ENCODE measurements at regions not wholly inside any gene's neighbourhood (a gene's known extent, or its start where the extent isn't known, plus 50 kb on each side); places are given as distances from the start of the nearest gene placed in this dataset.
A peak's percentile ranks its signal among the peaks of the same experiment; 100 is the strongest.
"Not testable (repeated sequence)": the region's sequence is repeated elsewhere in the genome, so short reads cannot be mapped to it uniquely, and the experiment has no call there.

DNA sequence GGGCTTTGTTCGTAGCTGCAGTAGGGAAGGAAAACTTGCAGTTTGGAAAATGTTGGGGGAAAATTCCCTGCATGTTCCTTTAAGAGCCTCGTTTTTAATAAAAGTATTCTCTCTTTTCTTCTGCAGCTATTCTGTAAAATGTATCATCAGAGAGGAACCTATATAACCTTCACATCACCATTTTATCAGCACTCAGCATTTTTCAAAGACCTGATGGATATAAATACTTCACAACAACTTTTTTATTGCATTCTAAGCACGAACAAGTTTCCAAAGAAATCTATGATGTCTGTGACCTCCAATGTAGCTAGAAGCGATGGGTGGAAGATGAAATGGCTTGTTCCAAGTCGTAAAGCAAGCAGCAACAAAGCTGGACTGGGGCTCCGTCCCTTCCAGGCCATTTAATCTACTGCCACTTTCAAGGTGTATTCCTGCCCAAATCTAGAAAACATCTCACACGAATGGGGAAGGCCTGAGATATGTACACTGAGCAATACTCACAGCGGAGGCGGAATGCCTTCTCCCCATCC is 84.0 kb downstream of the NSUN2 start:
- Histone ChIP-seq H3K4me1 (ENCODE audit: control insufficient read depth, insufficient read depth, low read length) (peaks cover 31% of the 10 kb centered on the region), H3K9me3 (ENCODE audit: control insufficient read depth in 2 of 2, low read length in 2 of 2) (no peaks in the 10 kb centered on the region), H3K36me3 (ENCODE audit: control insufficient read depth in 2 of 2, insufficient read depth in 2 of 2, low read length in 2 of 2) (no peaks in the 10 kb centered on the region), H3K27me3 (ENCODE audit: control insufficient read depth in 1 of 2, insufficient read depth in 2 of 2, low read length in 2 of 2) (no peaks in the 10 kb centered on the region), H3K9ac (ENCODE audit: low read length in 2 of 2) (no peak overlapping the region), H3K4me3 (ENCODE audit: low read length in 2 of 2) (no peak overlapping the region), H3K27ac (ENCODE audit: low read length) (no peak overlapping the region)

DNA sequence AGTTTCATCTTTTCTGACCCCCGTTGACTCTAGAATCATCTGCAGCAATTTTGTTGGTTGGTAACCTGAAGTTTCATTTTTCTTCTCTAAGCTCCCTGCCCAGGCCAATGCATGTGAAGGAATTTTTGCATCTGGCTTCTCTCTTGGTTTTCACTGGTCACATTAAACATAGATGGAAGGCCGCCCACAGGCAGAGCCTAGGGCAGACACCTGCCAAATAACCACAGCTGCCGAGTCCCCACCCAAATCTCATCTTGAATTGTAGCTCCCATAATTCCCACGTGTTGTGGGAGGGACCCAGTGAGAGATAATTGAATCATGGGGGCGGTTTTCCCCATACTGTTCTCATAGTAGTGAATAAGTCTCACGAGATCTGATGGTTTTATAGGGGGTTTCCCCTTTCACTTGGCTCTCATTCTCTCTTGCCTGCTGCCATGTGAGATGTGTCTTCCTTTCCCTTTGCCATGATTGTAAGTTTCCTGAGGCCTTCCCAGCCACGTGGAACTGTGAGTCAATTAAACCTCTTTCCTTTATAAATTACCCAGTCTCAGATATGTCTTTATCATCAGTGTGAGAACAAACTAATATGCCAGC is 84.8 kb downstream of the NSUN2 start:
- H3K27ac ChIP-seq (ENCODE audit: low read length); H3K4me3 ChIP-seq (ENCODE audit: low read length in 2 of 2); H3K9me3 ChIP-seq (ENCODE audit: control insufficient read depth in 2 of 2, low read length in 2 of 2); H3K27me3 ChIP-seq (ENCODE audit: control insufficient read depth in 1 of 2, insufficient read depth in 2 of 2, low read length in 2 of 2); H3K36me3 ChIP-seq (ENCODE audit: control insufficient read depth in 2 of 2, insufficient read depth in 2 of 2, low read length in 2 of 2); H3K9ac ChIP-seq (ENCODE audit: low read length in 2 of 2): not testable (repeated sequence)
- H3K4me1 ChIP-seq (ENCODE audit: control insufficient read depth, insufficient read depth, low read length), result peaks cover 31% of the 10 kb centered on the region

DNA sequence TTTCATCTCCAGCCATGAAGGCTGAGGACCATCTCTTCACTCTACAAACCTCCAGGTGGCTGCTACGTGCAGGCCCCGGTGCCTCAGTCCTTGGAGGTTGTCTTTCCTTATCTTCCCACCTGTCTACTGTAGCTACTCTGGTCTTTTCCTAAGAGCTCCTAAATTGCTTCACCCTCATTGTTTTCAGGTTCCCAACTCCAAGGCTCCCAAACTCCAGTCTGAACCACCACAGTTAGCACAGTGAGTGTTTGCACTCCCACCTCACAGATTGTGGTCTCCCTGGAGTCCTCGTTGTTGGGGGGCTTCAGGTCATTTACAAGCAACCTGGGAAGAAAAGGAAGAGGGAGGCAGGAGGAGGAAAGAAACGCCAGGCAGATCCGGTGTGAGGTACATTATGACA is 85.3 kb downstream of the NSUN2 start:
- Histone ChIP-seq H3K9ac (ENCODE audit: low read length in 2 of 2) (no peak overlapping the region), H3K27me3 (ENCODE audit: control insufficient read depth in 1 of 2, insufficient read depth in 2 of 2, low read length in 2 of 2) (no peaks in the 10 kb centered on the region), H3K9me3 (ENCODE audit: control insufficient read depth in 2 of 2, low read length in 2 of 2) (no peaks in the 10 kb centered on the region), H3K27ac (ENCODE audit: low read length) (peak overlapping the region; percentile 83), H3K4me3 (ENCODE audit: low read length in 2 of 2) (no peak overlapping the region), H3K4me1 (ENCODE audit: control insufficient read depth, insufficient read depth, low read length) (peaks cover 31% of the 10 kb centered on the region), H3K36me3 (ENCODE audit: control insufficient read depth in 2 of 2, insufficient read depth in 2 of 2, low read length in 2 of 2) (no peaks in the 10 kb centered on the region)

DNA sequence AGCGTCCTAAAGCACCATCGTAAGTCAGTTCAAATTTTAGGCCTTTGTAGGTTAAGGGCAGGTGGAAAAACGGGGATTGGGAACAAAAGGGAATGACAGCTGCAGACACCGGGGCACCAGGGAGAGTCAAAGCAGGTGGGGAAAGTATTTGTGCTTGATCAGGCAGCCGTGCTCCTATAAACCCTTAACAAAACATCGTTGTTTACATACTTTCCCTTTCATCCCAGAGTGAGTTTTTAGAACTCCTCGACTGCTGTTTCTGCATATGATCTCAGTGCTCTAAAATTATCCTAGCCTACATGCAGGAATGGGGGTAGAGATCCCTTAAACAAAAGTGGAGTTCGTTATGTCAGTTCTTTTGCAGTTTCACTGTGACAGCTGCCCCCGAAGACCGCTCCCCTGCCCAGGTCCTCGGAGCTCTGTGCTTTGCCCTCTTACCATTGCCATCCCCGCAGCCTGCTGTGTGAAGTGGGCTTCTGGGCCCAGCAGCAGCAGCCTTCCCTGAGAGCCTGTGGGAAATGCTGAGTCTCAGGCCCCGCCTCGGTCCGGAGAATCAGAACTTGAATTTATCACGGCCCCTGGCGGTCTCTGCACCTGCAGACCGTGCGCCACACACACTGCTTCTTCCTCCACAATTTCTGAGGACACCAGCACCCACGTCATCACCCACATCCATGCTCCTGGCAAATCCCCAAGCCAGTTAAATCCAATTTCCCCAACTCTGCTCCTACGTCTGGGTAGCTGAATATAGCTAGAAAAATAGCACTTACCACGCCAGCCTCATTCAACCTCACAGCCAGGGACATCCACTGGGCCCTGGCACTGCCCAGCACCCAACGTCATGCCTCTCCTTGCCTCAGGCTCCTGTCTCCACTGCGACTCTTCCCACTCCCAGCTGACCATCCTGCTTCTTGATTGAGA is 86.8 kb downstream of the NSUN2 start:
- no peaks in the 10 kb centered on the region for H3K27me3 ChIP-seq (ENCODE audit: control insufficient read depth in 1 of 2, insufficient read depth in 2 of 2, low read length in 2 of 2)
- H3K4me3 ChIP-seq (ENCODE audit: low read length in 2 of 2), result peak overlapping the region; percentile 41 to 57
- peak overlapping the region; percentile 83 for H3K27ac ChIP-seq (ENCODE audit: low read length)
- H3K4me1 ChIP-seq (ENCODE audit: control insufficient read depth, insufficient read depth, low read length), result peaks cover 34% of the 10 kb centered on the region
- no peaks in the 10 kb centered on the region for H3K36me3 ChIP-seq (ENCODE audit: control insufficient read depth in 2 of 2, insufficient read depth in 2 of 2, low read length in 2 of 2)
- no peaks in the 10 kb centered on the region for H3K9me3 ChIP-seq (ENCODE audit: control insufficient read depth in 2 of 2, low read length in 2 of 2)
- H3K9ac ChIP-seq (ENCODE audit: low read length in 2 of 2), result peak overlapping the region; percentile 42 to 51

DNA sequence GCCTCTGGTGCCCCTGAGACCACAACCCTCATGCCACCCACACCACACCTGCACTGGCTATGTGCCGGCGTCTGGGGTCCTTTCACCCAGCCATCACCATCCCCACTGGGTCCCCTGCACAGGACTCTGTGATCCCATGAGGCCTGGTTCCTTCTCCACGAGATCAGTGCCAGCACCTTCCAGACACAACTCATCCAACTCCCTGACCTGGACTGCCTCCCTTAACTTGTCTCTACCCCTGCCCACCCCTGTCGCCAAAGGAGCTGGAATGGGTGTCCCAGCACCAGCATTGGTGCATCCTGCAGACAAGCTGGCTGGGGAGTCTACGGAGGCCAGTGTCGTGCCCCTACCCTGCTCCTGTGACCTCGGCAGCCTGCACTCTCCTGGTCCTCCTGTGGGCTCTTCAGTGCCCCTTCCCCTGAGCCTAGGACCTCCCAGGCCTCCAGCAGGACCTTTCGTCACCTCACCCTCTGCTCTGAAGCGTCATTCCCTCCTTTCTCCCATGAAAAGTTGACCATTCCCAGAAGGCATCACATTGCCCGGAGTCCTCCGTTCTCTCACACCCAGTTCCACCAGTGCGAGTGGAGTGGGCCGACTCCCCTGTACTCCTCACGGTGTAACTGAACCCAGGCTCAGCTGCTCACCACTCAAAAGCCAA is 87.7 kb downstream of the NSUN2 start:
- peak overlapping the region; percentile 41 to 57 for H3K4me3 ChIP-seq (ENCODE audit: low read length in 2 of 2)
- H3K27me3 ChIP-seq (ENCODE audit: control insufficient read depth in 1 of 2, insufficient read depth in 2 of 2, low read length in 2 of 2), result no peaks in the 10 kb centered on the region
- no peaks in the 10 kb centered on the region for H3K9me3 ChIP-seq (ENCODE audit: control insufficient read depth in 2 of 2, low read length in 2 of 2)
- no peaks in the 10 kb centered on the region for H3K36me3 ChIP-seq (ENCODE audit: control insufficient read depth in 2 of 2, insufficient read depth in 2 of 2, low read length in 2 of 2)
- H3K4me1 ChIP-seq (ENCODE audit: control insufficient read depth, insufficient read depth, low read length), result peaks cover 41% of the 10 kb centered on the region
- H3K27ac ChIP-seq (ENCODE audit: low read length), result peak overlapping the region; percentile 83
- H3K9ac ChIP-seq (ENCODE audit: low read length in 2 of 2), result peak overlapping the region in 1 of 2 donors; percentile 42

DNA sequence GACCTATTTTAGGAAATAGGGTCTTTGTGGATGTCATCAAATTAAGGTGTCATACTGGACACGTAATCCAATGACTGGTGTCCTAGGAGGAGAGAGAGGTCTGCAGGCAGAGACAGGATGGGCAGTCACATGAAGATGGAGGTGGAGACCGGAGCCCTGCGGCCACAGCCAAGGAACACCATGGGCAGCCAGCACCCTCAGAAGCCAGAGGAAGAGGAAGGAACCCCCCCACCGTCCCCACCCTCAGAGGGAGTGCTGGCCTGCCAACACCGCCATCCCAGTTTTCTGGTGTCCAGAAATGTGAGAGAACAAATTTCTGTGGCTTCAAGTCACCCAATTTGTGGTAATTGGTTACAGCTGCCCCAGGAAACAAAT is 88.3 kb downstream of the NSUN2 start:
- Histone ChIP-seq H3K9me3 (ENCODE audit: control insufficient read depth in 2 of 2, low read length in 2 of 2) (no peaks in the 10 kb centered on the region), H3K4me1 (ENCODE audit: control insufficient read depth, insufficient read depth, low read length) (peaks cover 46% of the 10 kb centered on the region), H3K9ac (ENCODE audit: low read length in 2 of 2) (no peak overlapping the region), H3K27me3 (ENCODE audit: control insufficient read depth in 1 of 2, insufficient read depth in 2 of 2, low read length in 2 of 2) (no peaks in the 10 kb centered on the region), H3K27ac (ENCODE audit: low read length) (no peak overlapping the region), H3K36me3 (ENCODE audit: control insufficient read depth in 2 of 2, insufficient read depth in 2 of 2, low read length in 2 of 2) (no peaks in the 10 kb centered on the region), H3K4me3 (ENCODE audit: low read length in 2 of 2) (no peak overlapping the region)

Data from stomach smooth muscle (tissue), 2 donors.